Transverse colon (tissue), 4 donors: ENCODE measurements at regions not wholly inside any gene's neighbourhood (a gene's known extent, or its start where the extent isn't known, plus 50 kb on each side); places are given as distances from the start of the nearest gene placed in this dataset.
"Not testable (repeated sequence)": the region's sequence is repeated elsewhere in the genome, so short reads cannot be mapped to it uniquely, and the experiment has no call there.

Source experiments
- DNase-seq: peaks from one replicate; pipeline ENCODE4 v3.0.0-alpha.2; 2019
- H3K27ac ChIP-seq, 4 donors: fragments of 200-600 bp; sonication (generic); 2 replicates each; pipeline ENCODE4 v1.5.1; 2016 to 2018; ENCODE audit warnings: inconsistent platforms in 4 of 4
- H3K27me3 ChIP-seq: fragments of 200-600 bp; sonication (generic); 2 replicates; pipeline ENCODE4 v1.5.1; 2017; ENCODE audit warnings: inconsistent platforms
- H3K36me3 ChIP-seq, 4 donors: fragments of 200-600 bp; sonication (generic); 2 replicates each; pipeline ENCODE4 v1.5.1; 2017 to 2019; ENCODE audit warnings: inconsistent platforms in 4 of 4
- H3K4me1 ChIP-seq, 4 donors: fragments of 200-600 bp; sonication (generic); 2 replicates each; pipeline ENCODE4 v1.5.1; 2017 to 2020; ENCODE audit warnings: inconsistent platforms in 4 of 4
- H3K4me3 ChIP-seq, 4 donors: fragments of 200-600 bp; sonication (generic); 1 replicate in 1 of 4; 2 replicates in 3 of 4; pipeline versions ENCODE4 v1.5.1 to v1.6.1; 2017 to 2019; ENCODE audit warnings: inconsistent platforms in 4 of 4
- H3K9me3 ChIP-seq, 2 donors: fragments of 200-600 bp; sonication (generic); 2 replicates each; pipeline ENCODE4 v1.5.1; 2017 to 2019; ENCODE audit warnings: inconsistent platforms in 2 of 2
- CTCF ChIP-seq, 5 experiments: fragments of 200-600 bp in 3 of 5; fragments of 450-650 bp in 2 of 5; sonication (generic) in 3 of 5; IDR thresholded peaks; 1 replicate in 2 of 5; 2 replicates in 3 of 5; pipeline ENCODE4 v1.5.1; 2016 to 2017; ENCODE audit warnings: antibody characterized with exemption in 5 of 5, inconsistent platforms in 3 of 5, mild to moderate bottlenecking in 2 of 5, moderate library complexity in 1 of 5
- EP300 ChIP-seq: sonication (generic); formaldehyde crosslinking; IDR thresholded peaks from one replicate; pipeline ENCODE4 v1.6.1; 2017; ENCODE audit warnings: antibody characterized with exemption, low read depth
- POLR2A ChIP-seq: fragments of 450-650 bp; IDR thresholded peaks from one replicate; pipeline ENCODE4 v1.6.1; 2016; ENCODE audit warnings: antibody characterized with exemption, mild to moderate bottlenecking, moderate library complexity
- POLR2AphosphoS5 ChIP-seq, 3 donors: sonication (generic); formaldehyde crosslinking; IDR thresholded peaks; one replicate each; pipeline ENCODE4 v1.6.1; 2016; ENCODE audit warnings: antibody characterized with exemption in 3 of 3
- WGBS, 2 donors: methylation state at CpG; one replicate each; pipeline ENCODE4 v1.1.5; 2018; ENCODE audit warnings: low coverage in 1 of 2; 5-methylcytosine and 5-hydroxymethylcytosine counted together
- in situ Hi-C, 4 donors: fragments of 200-750 bp; cut with MboI; loops; one replicate each; pipeline versions ENCODE4 v1.15.0 to v1.15.1; 2017; ENCODE audit warnings: low sequenced_read_pairs in 3 of 4, low pct_ligation_motif_present in 1 of 4, low pct_unique_long_range_greater_than_20kb in 1 of 4
- intact Hi-C: fragments of 100-400 bp; cut with DNase I; formaldehyde crosslinking; loops from one replicate; pipeline ENCODE4 v1.15.1; 2023; ENCODE audit warnings: low total_unique reads

GRCh38 chr1:170445096-170445495 lies 86.9 kb upstream of the GORAB start:
- WGBS, 2 donors, result 49 to 81% methylated on average over 3 of the region's 3 CpGs
- intact Hi-C loops (no loop called here), in situ Hi-C loops (no loop called here)
- Histone ChIP-seq H3K27ac (no peak overlapping the region), H3K9me3 (no peaks in the 10 kb centered on the region), H3K4me3 (no peak overlapping the region), H3K27me3 (no peaks in the 10 kb centered on the region), H3K36me3 (no peaks in the 10 kb centered on the region), H3K4me1 (no peaks in the 10 kb centered on the region)
- no peak for TF ChIP-seq POLR2A
- TF ChIP-seq EP300, result no peak
- no peak for TF ChIP-seq CTCF (IDR thresholded peaks at IDR 0.05)
- no peak for TF ChIP-seq POLR2AphosphoS5 (IDR thresholded peaks at IDR 0.05)
- no peak for DNase-seq

GRCh38 chr1:170448661-170449158 lies 83.3 kb upstream of the GORAB start:
- Histone ChIP-seq H3K4me1 (no peaks in the 10 kb centered on the region), H3K9me3 (no peaks in the 10 kb centered on the region), H3K36me3 (no peaks in the 10 kb centered on the region), H3K4me3 (no peak overlapping the region), H3K27me3 (no peaks in the 10 kb centered on the region), H3K27ac (no peak overlapping the region)
- in situ Hi-C loops (no loop called here), intact Hi-C loops (no loop called here)
- no peak for DNase-seq
- TF ChIP-seq EP300, result no peak
- no peak for TF ChIP-seq POLR2A
- no peak for TF ChIP-seq POLR2AphosphoS5 (IDR thresholded peaks at IDR 0.05)

GRCh38 chr1:170457325-170458050 lies 74.5 kb upstream of the GORAB start:
- H3K36me3 ChIP-seq, H3K4me1 ChIP-seq, H3K9me3 ChIP-seq, in situ Hi-C loops, H3K27me3 ChIP-seq, H3K27ac ChIP-seq, intact Hi-C loops, H3K4me3 ChIP-seq: not testable (repeated sequence)
- peak in 1 of 5 experiments; percentile 13 for TF ChIP-seq CTCF (IDR thresholded peaks at IDR 0.05)
- peak; percentile 49 for DNase-seq
- 51 to 56% methylated on average over 5 of the region's 5 CpGs for WGBS, 2 donors

- no peak overlapping the region for H3K27ac ChIP-seq
- no peak for TF ChIP-seq EP300
- TF ChIP-seq CTCF (IDR thresholded peaks at IDR 0.05), result no peak
- no peak for TF ChIP-seq POLR2AphosphoS5 (IDR thresholded peaks at IDR 0.05)
- in situ Hi-C loops, result no loop called here
- intact Hi-C loops, result no loop called here
- 32 to 40% methylated on average over 2 of the region's 2 CpGs for WGBS, 2 donors
- H3K4me1 ChIP-seq, result no peaks in the 10 kb centered on the region
- no peaks in the 10 kb centered on the region for H3K36me3 ChIP-seq
- H3K4me3 ChIP-seq, result no peak overlapping the region
- no peaks in the 10 kb centered on the region for H3K9me3 ChIP-seq
- no peak for DNase-seq
- no peaks in the 10 kb centered on the region for H3K27me3 ChIP-seq
Measured at GRCh38 chr1:170460001-170460400, 72.0 kb upstream of the GORAB start.
